Chondrocyte (in vitro differentiated cells): ENCODE measurements at regions not wholly inside any gene's neighbourhood (a gene's known extent, or its start where the extent isn't known, plus 50 kb on each side); places are given as distances from the start of the nearest gene placed in this dataset.
"Not testable (repeated sequence)": the region's sequence is repeated elsewhere in the genome, so short reads cannot be mapped to it uniquely, and the experiment has no call there.

ENCODE experiments used
- DNase-seq: peaks from one replicate; pipeline ENCODE4 v3.0.0; 2021; ENCODE audit warnings: mixed read lengths, low spot score
- H3K27ac Mint-ChIP-seq: one replicate; pipeline ENCODE4 v1.8.0; 2021; ENCODE audit warnings: mild to moderate bottlenecking, moderate library complexity, mixed read lengths; ENCODE audit not compliant: unreplicated experiment
- H3K27me3 Mint-ChIP-seq: 2 replicates; pipeline ENCODE4 v1.8.0; 2021; ENCODE audit warnings: low read depth, mixed read lengths
- H3K36me3 Mint-ChIP-seq: 2 replicates; pipeline ENCODE4 v1.8.0; 2021; ENCODE audit warnings: low read depth, mixed read lengths
- H3K4me1 Mint-ChIP-seq: 2 replicates; pipeline ENCODE4 v1.8.0; 2021; ENCODE audit warnings: low read depth, mild to moderate bottlenecking, mixed read lengths
- H3K4me3 Mint-ChIP-seq: one replicate; pipeline ENCODE4 v1.8.0; 2021; ENCODE audit warnings: mild to moderate bottlenecking, moderate library complexity, mixed read lengths; ENCODE audit not compliant: unreplicated experiment
- H3K9me3 Mint-ChIP-seq: 2 replicates; pipeline ENCODE4 v1.8.0; 2021; ENCODE audit warnings: low read depth, mixed read lengths
- TF ChIP-seq, protein P1 (sequence below): fragments of 200-600 bp; sonication (generic); IDR thresholded peaks from 2 replicates; pipeline ENCODE4 v1.5.0; 2021; ENCODE audit warnings: antibody characterized with exemption, mild to moderate bottlenecking, moderate library complexity

DNA sequence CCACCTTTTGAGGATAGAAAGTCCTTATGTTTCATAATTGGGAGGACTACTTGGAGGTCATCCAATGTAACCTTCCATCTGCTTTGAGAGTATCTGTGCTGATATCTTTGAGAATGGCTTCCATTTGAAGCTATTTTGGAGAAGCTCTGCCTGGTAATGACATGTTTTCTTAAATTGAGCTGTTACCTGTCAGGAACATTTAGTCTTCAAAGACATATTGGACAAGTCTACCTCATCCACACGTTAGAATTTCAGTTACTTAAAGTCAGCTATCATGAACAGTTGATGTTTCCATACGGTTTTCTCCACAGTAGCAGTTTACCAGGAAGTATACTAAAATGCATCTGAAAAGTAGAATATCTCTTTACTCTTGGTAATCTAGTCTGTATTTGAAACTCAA is 318.5 kb downstream of the EDEM1 start:
- Mint-ChIP-seq H3K9me3 (peaks cover 42% of the 10 kb centered on the region), H3K4me1 (no peaks in the 10 kb centered on the region), H3K27ac (no peak overlapping the region), H3K36me3 (no peaks in the 10 kb centered on the region), H3K4me3 (no peak overlapping the region), H3K27me3 (no peaks in the 10 kb centered on the region)
- DNase-seq = no peak
- TF ChIP-seq, protein P1, sequence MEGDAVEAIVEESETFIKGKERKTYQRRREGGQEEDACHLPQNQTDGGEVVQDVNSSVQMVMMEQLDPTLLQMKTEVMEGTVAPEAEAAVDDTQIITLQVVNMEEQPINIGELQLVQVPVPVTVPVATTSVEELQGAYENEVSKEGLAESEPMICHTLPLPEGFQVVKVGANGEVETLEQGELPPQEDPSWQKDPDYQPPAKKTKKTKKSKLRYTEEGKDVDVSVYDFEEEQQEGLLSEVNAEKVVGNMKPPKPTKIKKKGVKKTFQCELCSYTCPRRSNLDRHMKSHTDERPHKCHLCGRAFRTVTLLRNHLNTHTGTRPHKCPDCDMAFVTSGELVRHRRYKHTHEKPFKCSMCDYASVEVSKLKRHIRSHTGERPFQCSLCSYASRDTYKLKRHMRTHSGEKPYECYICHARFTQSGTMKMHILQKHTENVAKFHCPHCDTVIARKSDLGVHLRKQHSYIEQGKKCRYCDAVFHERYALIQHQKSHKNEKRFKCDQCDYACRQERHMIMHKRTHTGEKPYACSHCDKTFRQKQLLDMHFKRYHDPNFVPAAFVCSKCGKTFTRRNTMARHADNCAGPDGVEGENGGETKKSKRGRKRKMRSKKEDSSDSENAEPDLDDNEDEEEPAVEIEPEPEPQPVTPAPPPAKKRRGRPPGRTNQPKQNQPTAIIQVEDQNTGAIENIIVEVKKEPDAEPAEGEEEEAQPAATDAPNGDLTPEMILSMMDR = no peak

DNA sequence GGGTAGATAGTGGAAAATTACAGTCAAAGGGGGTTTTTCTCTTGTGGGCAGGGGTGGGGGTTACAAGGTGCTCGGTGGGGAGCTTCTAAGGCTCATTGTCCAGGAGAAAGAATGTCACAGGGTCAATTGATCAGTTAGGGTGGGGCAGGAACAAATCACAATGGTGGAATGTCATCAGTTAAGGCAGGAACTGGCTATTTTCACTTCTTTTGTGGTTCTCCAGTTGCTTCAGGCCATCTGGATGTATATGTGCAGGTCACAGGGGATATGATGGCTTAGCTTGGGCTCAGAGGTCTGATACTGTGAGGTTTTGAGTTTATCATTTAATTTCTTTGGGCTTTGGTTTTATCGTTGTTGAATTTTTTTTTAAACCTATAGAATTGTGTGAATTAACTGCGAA is 321.4 kb downstream of the EDEM1 start:
- H3K4me3 Mint-ChIP-seq, H3K27me3 Mint-ChIP-seq, H3K4me1 Mint-ChIP-seq, H3K36me3 Mint-ChIP-seq, DNase-seq, H3K27ac Mint-ChIP-seq: not testable (repeated sequence)
- peaks cover 64% of the 10 kb centered on the region for H3K9me3 Mint-ChIP-seq

DNA sequence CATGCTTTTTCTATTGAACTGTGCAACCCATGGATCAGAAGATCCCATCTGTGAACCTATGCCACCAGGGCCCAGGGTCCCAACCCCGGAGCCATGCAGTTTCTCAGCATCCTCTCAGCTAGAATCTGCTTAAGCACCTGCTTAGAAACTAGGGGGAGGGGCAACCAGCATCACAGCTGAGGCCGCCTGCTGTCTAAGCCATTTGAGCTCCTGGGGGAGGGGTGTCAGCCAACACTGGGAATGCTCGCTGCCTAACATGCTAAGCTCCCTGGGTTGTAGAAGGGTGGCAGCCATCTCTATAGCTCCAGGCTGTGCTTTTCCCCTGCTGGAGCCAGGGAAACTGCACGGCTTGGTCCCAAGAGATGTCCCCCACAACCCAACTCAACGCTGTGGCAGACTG is 322.8 kb downstream of the EDEM1 start:
- TF ChIP-seq, protein P1 = no peak

DNA sequence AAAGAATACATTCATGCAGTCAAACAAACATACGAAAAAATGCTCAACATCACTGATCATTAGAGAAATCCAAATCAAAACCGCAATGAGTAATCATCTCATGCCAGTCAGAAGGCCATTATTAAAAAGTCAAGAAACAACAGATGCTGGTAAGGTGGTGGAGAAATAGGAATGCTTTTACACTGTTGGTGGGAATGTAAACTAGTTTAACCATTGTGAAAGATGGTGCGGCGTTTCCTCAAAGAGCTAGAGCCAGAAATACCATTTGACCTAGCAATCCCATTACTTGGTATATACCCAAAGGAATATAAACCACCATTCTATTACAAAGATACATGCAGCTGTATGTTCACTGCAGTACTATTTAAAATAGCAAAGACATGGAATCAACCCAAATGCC is 330.4 kb downstream of the EDEM1 start:
- H3K4me1 Mint-ChIP-seq = no peaks in the 10 kb centered on the region
- DNase-seq = no peak
- H3K9me3 Mint-ChIP-seq = peaks cover 46% of the 10 kb centered on the region
- H3K27me3 Mint-ChIP-seq = no peaks in the 10 kb centered on the region
- no peak overlapping the region for H3K4me3 Mint-ChIP-seq
- H3K27ac Mint-ChIP-seq = no peak overlapping the region
- TF ChIP-seq, protein P1 = no peak
- no peaks in the 10 kb centered on the region for H3K36me3 Mint-ChIP-seq

More for the DNA sequence above, 322.8 kb downstream of the EDEM1 start:
- no peak overlapping the region for H3K27ac Mint-ChIP-seq
- H3K4me3 Mint-ChIP-seq = no peak overlapping the region
- H3K36me3 Mint-ChIP-seq = no peaks in the 10 kb centered on the region
- H3K4me1 Mint-ChIP-seq = no peaks in the 10 kb centered on the region
- peaks cover 72% of the 10 kb centered on the region for H3K9me3 Mint-ChIP-seq
- DNase-seq = no peak
- no peaks in the 10 kb centered on the region for H3K27me3 Mint-ChIP-seq

DNA sequence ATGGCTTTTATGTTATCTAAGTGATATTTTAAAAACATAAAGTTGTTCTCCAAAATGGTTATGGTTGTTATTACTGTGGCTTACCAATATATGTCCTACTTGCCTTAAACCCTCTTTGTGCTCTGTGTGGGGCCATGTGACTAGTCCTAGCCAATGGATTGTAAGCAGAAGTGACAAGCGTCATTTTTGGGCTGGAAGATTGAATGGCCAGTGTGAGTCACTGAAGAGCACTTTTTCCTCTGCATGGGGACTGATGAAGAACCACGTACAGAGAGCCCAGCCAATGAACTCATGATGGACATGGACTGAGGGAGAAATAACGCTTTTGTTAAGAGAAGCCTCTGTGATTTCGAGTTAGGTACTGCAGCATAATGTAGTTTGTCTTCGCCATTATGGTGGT is 332.7 kb downstream of the EDEM1 start:
- H3K4me1 Mint-ChIP-seq = no peaks in the 10 kb centered on the region
- no peak for DNase-seq
- H3K9me3 Mint-ChIP-seq = peaks cover 28% of the 10 kb centered on the region
- TF ChIP-seq, protein P1 = no peak
- no peaks in the 10 kb centered on the region for H3K27me3 Mint-ChIP-seq
- no peak overlapping the region for H3K27ac Mint-ChIP-seq
- no peak overlapping the region for H3K4me3 Mint-ChIP-seq
- no peaks in the 10 kb centered on the region for H3K36me3 Mint-ChIP-seq

DNA sequence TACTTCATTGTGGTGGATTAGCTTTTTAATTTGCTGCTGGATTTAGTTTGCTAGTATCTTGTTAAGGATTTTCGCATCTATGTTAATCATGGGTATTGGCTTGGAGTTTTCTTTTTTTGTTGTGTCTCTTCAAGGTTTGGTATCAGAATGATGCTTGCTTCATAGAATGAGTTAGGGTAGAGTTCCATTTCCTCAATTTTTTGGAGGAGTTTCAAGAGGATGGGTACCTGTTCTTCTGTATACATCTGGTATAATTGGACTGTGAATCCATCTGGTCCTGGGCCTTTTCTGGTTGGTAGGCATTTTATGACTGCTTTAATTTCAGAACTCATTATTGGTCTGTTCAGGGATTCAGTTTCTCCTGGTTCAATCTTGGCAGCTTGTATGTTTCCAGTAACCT is 335.6 kb downstream of the EDEM1 start:
- no peaks in the 10 kb centered on the region for H3K4me1 Mint-ChIP-seq
- TF ChIP-seq, protein P1 = no peak
- H3K27ac Mint-ChIP-seq = no peak overlapping the region
- H3K9me3 Mint-ChIP-seq = peaks cover 18% of the 10 kb centered on the region
- H3K4me3 Mint-ChIP-seq = no peak overlapping the region
- H3K36me3 Mint-ChIP-seq = no peaks in the 10 kb centered on the region
- no peaks in the 10 kb centered on the region for H3K27me3 Mint-ChIP-seq
- no peak for DNase-seq
